H1 (cell line): ENCODE measurements at regions not wholly inside any gene's neighbourhood (a gene's known extent, or its start where the extent isn't known, plus 50 kb on each side); places are given as distances from the start of the nearest gene placed in this dataset.
"Not testable (repeated sequence)": the region's sequence is repeated elsewhere in the genome, so short reads cannot be mapped to it uniquely, and the experiment has no call there.

Source experiments
- CTCF ChIA-PET: fragments of 300-600 bp; sonication (Branson Sonifier 250); formaldehyde crosslinking; loops from one replicate; lab custom pipeline; 2021; ENCODE audit not compliant: partially characterized antibody; lab: Charles Lee
- POLR2A ChIA-PET: fragments of 300-600 bp; sonication (Branson Sonifier 250); formaldehyde crosslinking; loops from one replicate; lab custom pipeline; 2021; ENCODE audit warnings: inconsistent platforms; ENCODE audit not compliant: partially characterized antibody; lab: Charles Lee
- DNase-seq, 2 experiments: peaks; one replicate each; pipeline versions ENCODE4 v3.0.0 to v3.0.0-alpha.2; 2010 to 2022; ENCODE audit warnings: low spot score in 2 of 2, low read depth in 1 of 2, mixed read lengths in 1 of 2
- FAIRE-seq: peaks from 2 replicates; lab custom pipeline; 2011; peaks lifted over from hg19 to GRCh38; lab: Jason Lieb, UNC
- H2AFZ ChIP-seq: 2 replicates; pipeline ENCODE4 v1.8.1; 2012; ENCODE audit warnings: low read length, inconsistent platforms
- H2AK5ac ChIP-seq: 2 replicates; pipeline ENCODE4 v1.6.1; 2013; ENCODE audit warnings: low read depth, low read length
- H2BK120ac ChIP-seq: replicated peaks from 2 replicates; pipeline ENCODE3; 2013; ENCODE audit warnings: low read depth, low read length, inconsistent platforms
- H2BK12ac ChIP-seq: 2 replicates; pipeline ENCODE4 v1.6.1; 2013; ENCODE audit warnings: low read depth, low read length
- H2BK15ac ChIP-seq: 2 replicates; pipeline ENCODE4 v1.6.1; 2013; ENCODE audit warnings: low read length
- H2BK20ac ChIP-seq: 2 replicates; pipeline ENCODE4 v1.6.1; 2013; ENCODE audit warnings: low read length
- H2BK5ac ChIP-seq: 2 replicates; pipeline ENCODE4 v1.6.1; 2013; ENCODE audit warnings: low read depth, low read length
- H3K14ac ChIP-seq: 2 replicates; pipeline ENCODE4 v1.6.1; 2013; ENCODE audit warnings: inconsistent platforms; ENCODE audit not compliant: insufficient read length
- H3K18ac ChIP-seq: 2 replicates; pipeline ENCODE4 v1.6.1; 2013; ENCODE audit warnings: low read length; ENCODE audit errors: extremely low read depth
- H3K23ac ChIP-seq: 2 replicates; pipeline ENCODE4 v1.6.1; 2013; ENCODE audit warnings: inconsistent platforms; ENCODE audit not compliant: insufficient read length
- H3K23me2 ChIP-seq: 2 replicates; pipeline ENCODE4 v1.6.1; 2013; ENCODE audit warnings: low read depth, low read length
- H3K27ac ChIP-seq: 2 replicates; pipeline ENCODE4 v1.6.1; 2011; ENCODE audit warnings: low read depth, low read length, inconsistent platforms
- H3K27me3 ChIP-seq, 4 experiments: replicated peaks in 1 of 4; 1 replicate in 1 of 4; 2 replicates in 3 of 4; pipeline versions ENCODE4 v1.6.1 to v1.8.1; 2011 to 2013; ENCODE audit warnings: low read length in 3 of 4, mild to moderate bottlenecking in 3 of 4, inconsistent platforms in 2 of 4, mixed read lengths in 2 of 4, moderate library complexity in 1 of 4; ENCODE audit not compliant: control insufficient read depth in 3 of 4, insufficient read depth in 3 of 4; ENCODE audit errors: extremely low read depth in 1 of 4
- H3K36me3 ChIP-seq, 4 experiments: 2 replicates each; pipeline versions ENCODE4 v1.6.1 to v1.8.1; 2011 to 2013; ENCODE audit warnings: mild to moderate bottlenecking in 4 of 4, low read length in 3 of 4, moderate library complexity in 2 of 4, control low read depth in 1 of 4, inconsistent platforms in 1 of 4; ENCODE audit not compliant: insufficient read depth in 4 of 4, control insufficient read depth in 2 of 4
- H3K4ac ChIP-seq: replicated peaks from 2 replicates; pipeline ENCODE3; 2013; ENCODE audit warnings: low read length, low read depth, mixed read lengths, inconsistent platforms; ENCODE audit not compliant: insufficient read length
- H3K4me1 ChIP-seq, 4 experiments: replicated peaks in 1 of 4; 1 replicate in 1 of 4; 2 replicates in 3 of 4; pipeline versions ENCODE4 v1.6.1 to v1.8.1; 2011 to 2013; ENCODE audit warnings: low read length in 3 of 4, inconsistent platforms in 2 of 4, mixed read lengths in 1 of 4; ENCODE audit not compliant: insufficient read depth in 4 of 4, control insufficient read depth in 3 of 4
- H3K4me2 ChIP-seq, 2 experiments: 2 replicates each; pipeline versions ENCODE4 v1.6.1 to v1.8.1; 2011 to 2013; ENCODE audit warnings: low read depth in 2 of 2, low read length in 2 of 2, control low read depth in 1 of 2, inconsistent platforms in 1 of 2, mild to moderate bottlenecking in 1 of 2; ENCODE audit not compliant: insufficient read depth in 1 of 2
- H3K4me3 ChIP-seq, 4 experiments: fragments of 200-600, 300-600 bp in 1 of 4; sonication (generic), shearing (Covaris generic), sonication (Bioruptor Twin) in 1 of 4; 2 replicates each; pipeline versions ENCODE4 v1.5.1 to v1.8.1; 2011 to 2016; ENCODE audit warnings: low read length in 4 of 4, low read depth in 3 of 4, control low read depth in 2 of 4, inconsistent platforms in 2 of 4, mild to moderate bottlenecking in 2 of 4, mixed read lengths in 1 of 4, moderate library complexity in 1 of 4; ENCODE audit not compliant: insufficient read depth in 2 of 4; ENCODE audit errors: extremely low read depth in 1 of 4
- H3K56ac ChIP-seq: replicated peaks from 2 replicates; pipeline ENCODE3; 2013; ENCODE audit warnings: low read depth, mild to moderate bottlenecking, mixed read lengths, low read length, inconsistent platforms; ENCODE audit not compliant: insufficient read length
- H3K79me1 ChIP-seq: 2 replicates; pipeline ENCODE4 v1.6.1; 2013; ENCODE audit warnings: low read depth, low read length, control low read depth
- H3K79me2 ChIP-seq, 2 experiments: 2 replicates each; pipeline versions ENCODE4 v1.6.1 to v1.8.1; 2012 to 2013; ENCODE audit warnings: low read length in 2 of 2, mild to moderate bottlenecking in 2 of 2, inconsistent platforms in 1 of 2; ENCODE audit not compliant: insufficient read depth in 2 of 2, control insufficient read depth in 1 of 2
- H3K9ac ChIP-seq, 4 experiments: replicated peaks in 1 of 4; 1 replicate in 1 of 4; 2 replicates in 3 of 4; pipeline versions ENCODE4 v1.6.1 to v1.8.1; 2011 to 2013; ENCODE audit warnings: low read depth in 3 of 4, low read length in 3 of 4, control low read depth in 2 of 4, mild to moderate bottlenecking in 2 of 4, moderate library complexity in 2 of 4, inconsistent platforms in 1 of 4; ENCODE audit errors: extremely low read depth in 1 of 4
- H3K9me3 ChIP-seq, 2 experiments: 2 replicates each; pipeline versions ENCODE4 v1.6.1 to v1.8.1; 2012 to 2013; ENCODE audit warnings: mild to moderate bottlenecking in 2 of 2, moderate library complexity in 2 of 2, control low read depth in 1 of 2, inconsistent platforms in 1 of 2, low read depth in 1 of 2, low read length in 1 of 2, mixed read lengths in 1 of 2; ENCODE audit not compliant: insufficient read depth in 2 of 2
- H4K20me1 ChIP-seq, 2 experiments: replicated peaks in 1 of 2; 2 replicates each; pipeline versions ENCODE3 to v1.8.1; 2011 to 2013; ENCODE audit warnings: inconsistent platforms in 2 of 2, low read length in 2 of 2, mild to moderate bottlenecking in 1 of 2; ENCODE audit not compliant: insufficient read depth in 2 of 2, control insufficient read depth in 1 of 2
- H4K5ac ChIP-seq: 2 replicates; pipeline ENCODE4 v1.6.1; 2013; ENCODE audit warnings: low read length, low read depth, mixed read lengths, inconsistent platforms; ENCODE audit not compliant: insufficient read length
- H4K8ac ChIP-seq: 2 replicates; pipeline ENCODE4 v1.8.0; 2013; ENCODE audit warnings: mild to moderate bottlenecking, moderate library complexity, low read length, inconsistent platforms; ENCODE audit not compliant: insufficient read depth; ENCODE audit errors: extremely low read depth
- H4K91ac ChIP-seq: replicated peaks from 2 replicates; pipeline ENCODE3; 2013; ENCODE audit warnings: low read length, mixed read lengths, inconsistent platforms; ENCODE audit not compliant: insufficient read length
- CBX8 ChIP-seq: fragments of 300-800, 300-1000 bp; sonication (generic); IDR thresholded peaks from 2 replicates; pipeline ENCODE4 v1.7.1; 2016; ENCODE audit warnings: low read depth, low read length, borderline replicate concordance
- JUN ChIP-seq: IDR thresholded peaks from 2 replicates; pipeline ENCODE4 v1.6.1; 2011; ENCODE audit warnings: low read depth, mild to moderate bottlenecking, improper control_type of control experiment, low read length
- SAP30 ChIP-seq: fragments of 300-600 bp; sonication (generic); IDR thresholded peaks from 2 replicates; pipeline ENCODE4 v1.7.1; 2012; ENCODE audit warnings: low read length, moderate library complexity, mild to moderate bottlenecking, inconsistent platforms; ENCODE audit not compliant: insufficient read depth, insufficient replicate concordance
- SIN3A ChIP-seq, 2 experiments: IDR thresholded peaks in 1 of 2; conservative IDR thresholded peaks in 1 of 2; 2 replicates each; pipeline ENCODE4 v1.6.1; 2011 to 2012; ENCODE audit warnings: low read length in 2 of 2, improper control_type of control experiment in 1 of 2, low read depth in 1 of 2, mild to moderate bottlenecking in 1 of 2
- WGBS, 2 experiments: shearing (Covaris generic) in 1 of 2; methylation state at CpG; one replicate each; pipeline versions ENCODE4 v1.1.6 to v1.1.7; 2013 to 2015; ENCODE audit warnings: low lambda C conversion rate in 2 of 2, mixed read lengths in 2 of 2, inconsistent platforms in 1 of 2, low coverage in 1 of 2, missing lambda C conversion rate in 1 of 2; ENCODE audit not compliant: insufficient replicate concordance in 2 of 2, insufficient coverage in 1 of 2, insufficient read length in 1 of 2; ENCODE audit errors: extremely low coverage in 1 of 2, missing lambda C conversion rate in 1 of 2; 5-methylcytosine and 5-hydroxymethylcytosine counted together

DNA sequence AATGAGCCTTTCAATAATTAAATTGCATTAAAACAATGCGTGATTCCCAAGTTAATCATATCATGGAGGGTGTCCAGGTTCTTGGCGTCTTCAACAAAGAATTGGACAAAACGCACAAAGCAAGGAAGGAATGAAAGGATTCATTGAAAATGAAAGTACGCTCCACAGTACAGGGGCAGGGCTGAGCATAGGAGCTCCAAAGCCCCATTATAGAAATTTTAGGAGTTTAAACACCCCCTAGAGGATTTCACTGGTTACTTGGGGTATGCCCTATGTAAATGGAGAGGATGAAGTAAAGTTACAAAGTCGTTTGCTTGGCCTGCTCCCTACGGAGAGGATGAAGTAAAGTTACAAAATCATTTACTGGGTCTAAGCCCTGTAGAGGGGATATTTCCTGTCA lies 1910.4 kb downstream of the C4orf33 start (continued):
- TF ChIP-seq CBX8 (no peak), JUN (no peak), SIN3A (conservative IDR thresholded peaks at IDR 0.05 in 1 of 2, IDR thresholded peaks at IDR 0.05 in 1 of 2; ENCODE audit: low read depth in 1 of 2, low read length in 2 of 2) (no peak), SAP30 (no peak)

DNA sequence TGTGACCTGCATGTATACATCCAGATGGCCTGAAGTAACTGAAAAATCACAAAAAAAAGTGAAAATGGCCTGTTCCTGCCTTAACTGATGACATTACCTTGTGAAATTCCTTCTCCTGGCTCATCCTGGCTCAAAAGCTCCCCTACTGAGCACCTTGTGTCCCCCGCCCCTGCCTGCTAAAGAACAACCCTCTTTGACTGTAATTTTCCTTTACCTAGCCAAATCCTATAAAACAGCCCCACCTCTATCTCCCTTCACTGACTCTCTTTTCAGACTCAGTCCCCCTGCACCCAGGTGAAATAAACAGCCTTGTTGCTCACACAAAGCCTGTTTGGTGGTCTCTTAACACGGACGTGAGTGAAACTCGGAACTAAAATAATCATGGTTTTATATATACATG lies 1916.0 kb downstream of the C4orf33 start:
- H3K4me1 ChIP-seq, H4K20me1 ChIP-seq, H2BK15ac ChIP-seq, FAIRE-seq, H4K5ac ChIP-seq, H3K9me3 ChIP-seq, H4K8ac ChIP-seq, H3K79me2 ChIP-seq, H3K4me3 ChIP-seq, H3K56ac ChIP-seq, H3K23me2 ChIP-seq, H2AK5ac ChIP-seq, H2BK120ac ChIP-seq, H4K91ac ChIP-seq, H3K23ac ChIP-seq, H3K14ac ChIP-seq, H2BK12ac ChIP-seq, H3K4ac ChIP-seq, H2BK5ac ChIP-seq, POLR2A ChIA-PET, H3K79me1 ChIP-seq, DNase-seq, H3K18ac ChIP-seq, H3K27ac ChIP-seq, H3K9ac ChIP-seq, H2BK20ac ChIP-seq, H3K27me3 ChIP-seq, H2AFZ ChIP-seq, H3K36me3 ChIP-seq: not testable (repeated sequence)
- CTCF ChIA-PET = interaction anchor here (1.5 kb wide), 1 partner anchor 11 kb away, joined by 4 read pairs; no protein-coding TSS in a partner anchor
- H3K4me2 ChIP-seq = 0 out of 4 replicates have a peak overlapping the region, but pooled peaks of 1 of the 2 experiments have one; percentile 21
- 51% methylated on average over 4 of the region's 4 CpGs; no CpG with 5 or more reads in 1 of the 2 experiments for WGBS, 2 experiments
